SU-DHL-6 (cell line): ENCODE measurements at regions not wholly inside any gene's neighbourhood (a gene's known extent, or its start where the extent isn't known, plus 50 kb on each side); places are given as distances from the start of the nearest gene placed in this dataset.

ENCODE experiments used
- H2AFZ ChIP-seq: fragments of 200-600 bp; sonication (generic); 2 replicates; pipeline ENCODE4 v1.6.1; 2014; ENCODE audit warnings: low read depth, mild to moderate bottlenecking, moderate library complexity, mixed read lengths, antibody characterized with exemption, low read length; ENCODE audit not compliant: severe bottlenecking
- H3F3A ChIP-seq: fragments of 200-600 bp; shearing (Covaris generic); 2 replicates; pipeline ENCODE4 v1.6.0; 2016; ENCODE audit warnings: antibody characterized with exemption, mild to moderate bottlenecking; ENCODE audit not compliant: insufficient read depth
- H3K27ac ChIP-seq: fragments of 200-600 bp; sonication (generic); 2 replicates; pipeline ENCODE4 v1.5.1; 2016; ENCODE audit warnings: low read depth, mild to moderate bottlenecking, low read length, moderate library complexity, mixed read lengths
- H3K27me3 ChIP-seq: fragments of 200-600 bp; sonication (generic), shearing (Covaris generic); 2 replicates; pipeline ENCODE4 v1.6.0; 2014; ENCODE audit warnings: mild to moderate bottlenecking, low read length
- H3K36me3 ChIP-seq: fragments of 200-600 bp; sonication (generic); 2 replicates; pipeline ENCODE4 v1.6.1; 2014; ENCODE audit warnings: mild to moderate bottlenecking, low read length, mixed read lengths
- H3K4me2 ChIP-seq: fragments of 300-600, 200-600 bp; shearing (Covaris generic), sonication (generic); 2 replicates; pipeline ENCODE4 v1.6.0; 2014; ENCODE audit warnings: low read length, low read depth, mild to moderate bottlenecking; ENCODE audit not compliant: poor library complexity, severe bottlenecking
- H3K4me3 ChIP-seq: fragments of 200-600 bp; sonication (generic); 2 replicates; pipeline ENCODE4 v1.5.1; 2014; ENCODE audit warnings: antibody characterized with exemption, low read length, mild to moderate bottlenecking, mixed read lengths; ENCODE audit not compliant: insufficient read depth, poor library complexity, severe bottlenecking
- H3K79me2 ChIP-seq: fragments of 200-600 bp; sonication (generic); 2 replicates; pipeline ENCODE4 v1.6.1; 2014; ENCODE audit warnings: mild to moderate bottlenecking, low read length, moderate library complexity; ENCODE audit not compliant: insufficient read depth
- H3K9ac ChIP-seq: fragments of 200-600 bp; sonication (generic); 2 replicates; pipeline ENCODE4 v1.7.0; 2014; ENCODE audit warnings: mild to moderate bottlenecking, low read length
- H3K9me2 ChIP-seq: fragments of 200-600 bp; sonication (generic); replicated peaks from 2 replicates; pipeline ENCODE4 v1.6.1; 2014; ENCODE audit warnings: low read length; ENCODE audit not compliant: insufficient read depth
- H3K9me3 ChIP-seq: fragments of 200-600 bp; sonication (generic); 2 replicates; pipeline ENCODE4 v1.6.1; 2014; ENCODE audit warnings: low read length, mixed read lengths; ENCODE audit not compliant: insufficient read depth
- H4K20me1 ChIP-seq: fragments of 200-600 bp; sonication (generic); 2 replicates; pipeline ENCODE4 v1.6.1; 2014; ENCODE audit warnings: low read depth, mild to moderate bottlenecking, antibody characterized with exemption, low read length, moderate library complexity, mixed read lengths
- CTCF ChIP-seq: fragments of 200-600 bp; sonication (generic); IDR thresholded peaks from one replicate; pipeline ENCODE4 v1.5.1; 2017; ENCODE audit warnings: antibody characterized with exemption, mild to moderate bottlenecking, low read length, moderate library complexity; ENCODE audit not compliant: insufficient read depth, poor library complexity, severe bottlenecking
- EZH2phosphoT487 ChIP-seq: fragments of 200-600 bp; sonication (generic), shearing (Covaris generic); conservative IDR thresholded peaks from 2 replicates; pipeline ENCODE4 v1.6.1; 2018; ENCODE audit warnings: mild to moderate bottlenecking, antibody characterized with exemption, low read length, moderate library complexity, mixed read lengths

- Histone ChIP-seq H3K4me2 (no peak overlapping the region), H4K20me1 (no peaks in the 10 kb centered on the region), H3K79me2 (no peaks in the 10 kb centered on the region), H3K9me3 (no peaks in the 10 kb centered on the region), H3K27me3 (no peaks in the 10 kb centered on the region; the same call in 1 of the 2 replicates), H3K4me3 (no peak overlapping the region), H3K27ac (no peak overlapping the region), H3K9me2 (no peaks in the 10 kb centered on the region), H3F3A (no peaks in the 10 kb centered on the region), H3K9ac (no peak overlapping the region), H3K36me3 (no peaks in the 10 kb centered on the region), H2AFZ (no peak overlapping the region)
- TF ChIP-seq CTCF, result no peak
- TF ChIP-seq EZH2phosphoT487, result no peak
Measured at GRCh38 chr1:29747196-29747595, 510.9 kb downstream of the PTPRU start.

GRCh38 chr1:29746076-29746665, 509.8 kb downstream of the PTPRU start:
- Histone ChIP-seq H3K9me2 (no peaks in the 10 kb centered on the region), H3K27me3 (no peaks in the 10 kb centered on the region; the same call in 1 of the 2 replicates), H3K4me2 (no peak overlapping the region), H3K9ac (no peak overlapping the region), H3K27ac (no peak overlapping the region), H4K20me1 (no peaks in the 10 kb centered on the region), H3K9me3 (no peaks in the 10 kb centered on the region), H3K4me3 (no peak overlapping the region), H3K79me2 (no peaks in the 10 kb centered on the region), H3F3A (no peaks in the 10 kb centered on the region), H2AFZ (no peak overlapping the region), H3K36me3 (no peaks in the 10 kb centered on the region)
- TF ChIP-seq EZH2phosphoT487 (no peak), CTCF (no peak)

- no peaks in the 10 kb centered on the region for H3K36me3 ChIP-seq
- no peaks in the 10 kb centered on the region for H3K79me2 ChIP-seq
- no peak overlapping the region for H2AFZ ChIP-seq
- H3K9me3 ChIP-seq, result no peaks in the 10 kb centered on the region
- TF ChIP-seq CTCF (no peak), EZH2phosphoT487 (no peak)
- H3K27ac ChIP-seq, result no peak overlapping the region
- H3F3A ChIP-seq, result no peaks in the 10 kb centered on the region
- H3K9me2 ChIP-seq, result no peaks in the 10 kb centered on the region
- no peaks in the 10 kb centered on the region for H4K20me1 ChIP-seq
- H3K9ac ChIP-seq, result no peak overlapping the region
- no peaks in the 10 kb centered on the region; the same call in 1 of the 2 replicates for H3K27me3 ChIP-seq
- H3K4me2 ChIP-seq, result no peak overlapping the region
- H3K4me3 ChIP-seq, result no peak overlapping the region
Measured at GRCh38 chr1:29744684-29745490, 508.6 kb downstream of the PTPRU start.
